ENCODE measurements at regions not wholly inside any gene's neighbourhood (a gene's known extent, or its start where the extent isn't known, plus 50 kb on each side); places are given as distances from the start of the nearest gene placed in this dataset.

- no TSS peak for BruUV-seq (replicated peaks)
- ATAC-seq = no peak
- Histone ChIP-seq H3K9me1 (ENCODE audit: control insufficient read depth, insufficient read depth, low read length) (no peaks in the 10 kb centered on the region), H2AFZ (ENCODE audit: low read depth, low read length) (no peak overlapping the region), H3K4me3 (no peak overlapping the region), H4K20me1 (replicated peaks; ENCODE audit: control insufficient read depth, insufficient read depth, low read length) (no peaks in the 10 kb centered on the region), H3K4me2 (ENCODE audit: insufficient read depth, low read length) (no peak overlapping the region; the same call in 1 of the 2 replicates), H3K4me1 (replicated peaks in 1 of 2; ENCODE audit: control insufficient read depth in 2 of 2, insufficient read depth in 2 of 2, low read length in 2 of 2) (peaks cover 3 to 7% of the 10 kb centered on the region in 2 experiments; a peak in 3 of 5 replicates), H3K9ac (ENCODE audit: insufficient read depth in 1 of 2, low read depth in 2 of 2, low read length in 2 of 2) (no peak overlapping the region), H3K9me3 (replicated peaks; ENCODE audit: control insufficient read depth, insufficient read depth, low read depth, low read length) (no peaks in the 10 kb centered on the region), H3K27me3 (ENCODE audit: control insufficient read depth in 2 of 2, insufficient read depth in 2 of 2, low read length in 2 of 2) (peaks cover 3 to 17% of the 10 kb centered on the region in 2 experiments; a peak in 2 of 5 replicates), H3K27ac (ENCODE audit: extremely low read depth, low read depth, low read length) (no peak overlapping the region), H3K79me2 (ENCODE audit: control insufficient read depth, insufficient read depth, low read length) (no peaks in the 10 kb centered on the region), H3K36me3 (ENCODE audit: control insufficient read depth, insufficient read depth, low read length) (no peaks in the 10 kb centered on the region)
- intact Hi-C loops (cut with micrococcal nuclease) (no loop called here), in situ Hi-C loops (cut with MboI) (no loop called here)
- POLR2A ChIA-PET = interaction anchor here (0.9 kb wide), 1 partner anchor 8 kb away, joined by 3 read pairs; no protein-coding TSS in a partner anchor
- 8% methylated on average over 3 of the region's 4 CpGs for WGBS (ENCODE audit: insufficient coverage, low coverage, missing lambda C conversion rate)
- DNase-seq (ENCODE audit: extremely low read depth in 1 of 4, low spot score in 3 of 4) = no peak
- CTCF ChIA-PET (ENCODE audit: low intra/inter-chr PET ratio) = no interaction called here
- no peak for FAIRE-seq
- TF ChIP-seq ZNF584 (CRISPR knock-in tag; IDR thresholded peaks at IDR 0.05; ENCODE audit: low read depth) (0 out of 2 replicates have a peak, but pooled peaks have one; percentile 62), MYC (IDR thresholded peaks at IDR 0.05; ENCODE audit: low read depth, low read length) (no peak), MYC (CRISPR knock-in tag; IDR thresholded peaks at IDR 0.05; ENCODE audit: borderline replicate concordance, low read depth) (no peak), CEBPG (CRISPR knock-in tag; IDR thresholded peaks at IDR 0.05) (no peak), CEBPG (tag; conservative IDR thresholded peaks at IDR 0.05 in 1 of 2, IDR thresholded peaks at IDR 0.05 in 1 of 2) (peak; percentile 24 to 78; a peak in 3 of 4 replicates), ZNF644 (tag; IDR thresholded peaks at IDR 0.05; ENCODE audit: low read depth) (0 out of 2 replicates have a peak, but pooled peaks have one; percentile 39), ZNF830 (CRISPR knock-in tag; IDR thresholded peaks at IDR 0.05) (0 out of 2 replicates have a peak, but pooled peaks have one; percentile 13), MEF2D (tag; conservative IDR thresholded peaks at IDR 0.05; ENCODE audit: low read depth) (peak; percentile 71), ZNF589 (CRISPR knock-in tag; IDR thresholded peaks at IDR 0.05; ENCODE audit: low read depth) (peak; percentile 82)
- TF ChIP-seq, protein P1, sequence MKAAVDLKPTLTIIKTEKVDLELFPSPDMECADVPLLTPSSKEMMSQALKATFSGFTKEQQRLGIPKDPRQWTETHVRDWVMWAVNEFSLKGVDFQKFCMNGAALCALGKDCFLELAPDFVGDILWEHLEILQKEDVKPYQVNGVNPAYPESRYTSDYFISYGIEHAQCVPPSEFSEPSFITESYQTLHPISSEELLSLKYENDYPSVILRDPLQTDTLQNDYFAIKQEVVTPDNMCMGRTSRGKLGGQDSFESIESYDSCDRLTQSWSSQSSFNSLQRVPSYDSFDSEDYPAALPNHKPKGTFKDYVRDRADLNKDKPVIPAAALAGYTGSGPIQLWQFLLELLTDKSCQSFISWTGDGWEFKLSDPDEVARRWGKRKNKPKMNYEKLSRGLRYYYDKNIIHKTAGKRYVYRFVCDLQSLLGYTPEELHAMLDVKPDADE (conservative IDR thresholded peaks at IDR 0.05; ENCODE audit: control insufficient read depth, low read depth, low read length) = no peak
These were observed 50.4 kb upstream of the AFF3 start for GRCh38 chr2:100192825-100193224.
